Spleen (tissue), 11 donors: ENCODE measurements at regions not wholly inside any gene's neighbourhood (a gene's known extent, or its start where the extent isn't known, plus 50 kb on each side); places are given as distances from the start of the nearest gene placed in this dataset.

Experiments used
- DNase-seq: peaks from one replicate; pipeline ENCODE4 v3.0.0-alpha.2; 2020
- H3K27ac ChIP-seq, 8 donors: fragments of 200-600 bp; sonication (generic) in 7 of 8; 1 replicate in 4 of 8; 2 replicates in 4 of 8; pipeline versions ENCODE4 v1.5.0 to v1.8.0; 2016 to 2021; ENCODE audit warnings: inconsistent platforms in 4 of 8, mild to moderate bottlenecking in 4 of 8, moderate library complexity in 1 of 8
- H3K27me3 ChIP-seq, 7 donors: fragments of 200-600 bp; sonication (generic) in 6 of 7; replicated peaks in 1 of 7; 1 replicate in 4 of 7; 2 replicates in 3 of 7; pipeline versions ENCODE4 v1.5.0 to v1.8.0; 2016 to 2021; ENCODE audit warnings: inconsistent platforms in 3 of 7, mild to moderate bottlenecking in 1 of 7
- H3K36me3 ChIP-seq, 6 donors: fragments of 200-600 bp; sonication (generic) in 5 of 6; 1 replicate in 4 of 6; 2 replicates in 2 of 6; pipeline versions ENCODE4 v1.5.0 to v1.8.0; 2016 to 2021; ENCODE audit warnings: inconsistent platforms in 2 of 6
- H3K4me1 ChIP-seq, 6 donors: fragments of 200-600 bp; sonication (generic) in 5 of 6; 1 replicate in 3 of 6; 2 replicates in 3 of 6; pipeline versions ENCODE4 v1.5.0 to v1.8.0; 2016 to 2021; ENCODE audit warnings: inconsistent platforms in 3 of 6
- H3K4me3 ChIP-seq, 8 donors: fragments of 200-600 bp; sonication (generic) in 7 of 8; 1 replicate in 4 of 8; 2 replicates in 4 of 8; pipeline versions ENCODE4 v1.5.0 to v1.8.0; 2016 to 2021; ENCODE audit warnings: inconsistent platforms in 4 of 8, mild to moderate bottlenecking in 4 of 8, moderate library complexity in 2 of 8
- H3K9me3 ChIP-seq, 8 donors: fragments of 200-600 bp; sonication (generic) in 7 of 8; 1 replicate in 4 of 8; 2 replicates in 4 of 8; pipeline versions ENCODE4 v1.5.0 to v1.8.0; 2016 to 2021; ENCODE audit warnings: inconsistent platforms in 4 of 8
- POLR2A ChIP-seq, 3 donors: fragments of 450-650 bp; IDR thresholded peaks; one replicate each; pipeline ENCODE4 v1.5.1; 2017; ENCODE audit warnings: antibody characterized with exemption in 3 of 3, mild to moderate bottlenecking in 1 of 3
- POLR2AphosphoS5 ChIP-seq, 3 donors: sonication (generic); formaldehyde crosslinking; IDR thresholded peaks; one replicate each; pipeline ENCODE4 v1.5.1; 2017; ENCODE audit warnings: antibody characterized with exemption in 3 of 3
- WGBS, 5 donors: extraction: QIAGEN DNeasy Blood & Tissue Kit in 3 of 5; methylation state at CpG; one replicate each; pipeline versions ENCODE4 v1.1.5 to v1.1.7; 2013 to 2018; 5-methylcytosine and 5-hydroxymethylcytosine counted together
- intact Hi-C: fragments of 100-400 bp; cut with DNase I; formaldehyde crosslinking; loops from one replicate; pipeline ENCODE4 v1.15.0; 2023; ENCODE audit warnings: low total_unique reads
- TF ChIP-seq, protein P1 (sequence below), 11 experiments: fragments of 200-600 bp in 7 of 11; fragments of 450-650 bp in 4 of 11; sonication (generic) in 4 of 11; IDR thresholded peaks in 8 of 11; conservative IDR thresholded peaks in 3 of 11; 1 replicate in 7 of 11; 2 replicates in 4 of 11; pipeline versions ENCODE4 v1.4.0 to v1.8.0; 2016 to 2021; ENCODE audit warnings: antibody characterized with exemption in 11 of 11, inconsistent platforms in 4 of 11, mild to moderate bottlenecking in 1 of 11
- donor health status: healthy with polysubstance abuse.
- donor health status: DM: no; HTN: no; CAD: no; lungs with moderate emphysema.
- donor health status: DM: no; HTN: no; CAD: no.
- donor health status: Bipolar disorder and iron deficiency.
- donor health status: healthy.
- donor health status: DM: no; HTN: no; CAD: no.
- donor health status: DM: yes; HTN: yes; CAD: no.

DNA sequence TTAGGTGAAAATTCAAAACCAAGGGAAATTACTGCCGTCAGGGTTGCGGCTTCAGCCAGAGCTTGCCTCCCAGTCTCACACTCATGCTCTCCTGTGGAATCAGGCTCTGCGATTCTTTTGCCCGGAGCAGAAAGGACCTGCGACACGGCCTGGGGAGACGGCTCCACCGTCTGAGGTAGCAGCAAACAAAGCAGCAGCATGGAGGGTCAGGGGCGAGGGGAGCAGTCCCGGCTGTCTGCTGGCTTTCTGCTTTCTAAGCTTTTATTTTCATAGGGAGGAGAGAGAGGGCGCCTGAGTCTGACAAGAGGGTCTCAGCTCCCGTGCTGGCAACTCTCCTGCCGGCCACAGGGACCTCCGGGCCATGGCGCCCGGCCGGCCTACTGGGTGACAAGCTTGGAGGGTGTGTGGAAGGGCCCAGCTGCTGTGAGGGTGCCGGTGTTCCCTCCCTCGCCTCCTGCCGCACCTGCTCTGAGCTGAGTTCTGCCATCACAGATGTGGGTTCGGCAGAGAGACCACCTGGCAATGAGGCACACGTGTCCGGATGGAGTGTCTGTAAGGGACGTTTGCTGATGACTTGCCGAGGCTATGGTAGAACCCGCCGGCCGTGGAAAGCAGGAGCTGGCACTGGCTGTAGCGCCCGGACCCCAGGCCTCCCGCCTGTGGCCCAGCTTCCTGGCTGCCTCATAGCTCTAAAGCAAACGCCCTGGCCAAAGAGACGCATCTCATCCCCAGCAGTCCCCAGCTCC is 66.2 kb upstream of the CTDP1 start:
- H3K4me1 ChIP-seq = peaks cover 0 to 5% (median 0%) of the 10 kb centered on the region in 6 donors
- no peak overlapping the region for H3K4me3 ChIP-seq
- peaks cover 0 to 3% (median 0%) of the 10 kb centered on the region in 8 donors for H3K9me3 ChIP-seq
- TF ChIP-seq POLR2AphosphoS5 (IDR thresholded peaks at IDR 0.05) = no peak
- no peak for TF ChIP-seq POLR2A (IDR thresholded peaks at IDR 0.05)
- TF ChIP-seq, protein P1, sequence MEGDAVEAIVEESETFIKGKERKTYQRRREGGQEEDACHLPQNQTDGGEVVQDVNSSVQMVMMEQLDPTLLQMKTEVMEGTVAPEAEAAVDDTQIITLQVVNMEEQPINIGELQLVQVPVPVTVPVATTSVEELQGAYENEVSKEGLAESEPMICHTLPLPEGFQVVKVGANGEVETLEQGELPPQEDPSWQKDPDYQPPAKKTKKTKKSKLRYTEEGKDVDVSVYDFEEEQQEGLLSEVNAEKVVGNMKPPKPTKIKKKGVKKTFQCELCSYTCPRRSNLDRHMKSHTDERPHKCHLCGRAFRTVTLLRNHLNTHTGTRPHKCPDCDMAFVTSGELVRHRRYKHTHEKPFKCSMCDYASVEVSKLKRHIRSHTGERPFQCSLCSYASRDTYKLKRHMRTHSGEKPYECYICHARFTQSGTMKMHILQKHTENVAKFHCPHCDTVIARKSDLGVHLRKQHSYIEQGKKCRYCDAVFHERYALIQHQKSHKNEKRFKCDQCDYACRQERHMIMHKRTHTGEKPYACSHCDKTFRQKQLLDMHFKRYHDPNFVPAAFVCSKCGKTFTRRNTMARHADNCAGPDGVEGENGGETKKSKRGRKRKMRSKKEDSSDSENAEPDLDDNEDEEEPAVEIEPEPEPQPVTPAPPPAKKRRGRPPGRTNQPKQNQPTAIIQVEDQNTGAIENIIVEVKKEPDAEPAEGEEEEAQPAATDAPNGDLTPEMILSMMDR (IDR thresholded peaks at IDR 0.05 in 8 of 11, conservative IDR thresholded peaks at IDR 0.05 in 3 of 11) = no peak
- intact Hi-C loops = no loop called here
- H3K27me3 ChIP-seq = peaks cover 0 to 26% (median 10%) of the 10 kb centered on the region in 7 donors
- 83 to 93% (median 90%) methylated on average over 28 to 33 of the region's 33 CpGs for WGBS, 5 donors
- peak; percentile 74 for DNase-seq
- H3K36me3 ChIP-seq = no peaks in the 10 kb centered on the region
- no peak overlapping the region for H3K27ac ChIP-seq

DNA sequence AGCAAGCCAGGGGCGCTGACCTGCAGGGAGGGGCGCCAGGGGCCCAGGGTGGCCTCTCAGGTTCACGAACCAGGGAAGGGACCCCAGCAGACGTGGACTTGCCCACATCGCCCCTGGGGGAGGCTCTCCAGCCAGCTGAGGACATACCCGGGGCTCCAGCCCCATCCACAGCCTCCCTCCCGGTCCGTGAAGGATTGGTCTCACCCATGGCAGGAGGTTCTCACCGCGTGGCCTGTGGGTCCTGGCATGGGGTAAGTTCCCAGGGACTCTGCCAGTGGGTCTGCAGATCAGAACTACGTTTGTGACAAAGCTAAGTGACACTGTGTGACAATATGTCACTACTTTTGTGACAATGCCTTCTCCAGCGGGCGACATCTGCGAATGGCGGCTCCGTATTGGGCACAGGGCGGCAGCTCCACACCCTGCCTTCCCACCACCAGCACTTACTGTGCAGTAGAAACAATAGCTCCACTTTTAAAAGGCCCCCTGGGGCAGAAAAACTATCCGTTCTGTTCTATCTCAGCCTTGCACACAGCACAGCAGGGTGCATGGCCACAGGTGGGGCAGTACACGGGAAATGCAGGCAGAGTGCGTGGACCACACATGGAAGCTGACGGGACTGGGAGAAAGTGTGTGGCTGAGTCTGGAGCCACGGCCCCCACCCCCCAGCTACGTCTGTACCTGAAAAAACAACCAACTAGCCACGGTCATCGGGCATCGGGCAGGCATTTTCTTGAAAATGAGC is 65.2 kb upstream of the CTDP1 start:
- no peaks in the 10 kb centered on the region for H3K36me3 ChIP-seq
- H3K4me3 ChIP-seq = no peak overlapping the region
- WGBS, 5 donors = 83 to 92% (median 87%) methylated on average over 22 to 26 of the region's 26 CpGs
- H3K4me1 ChIP-seq = peaks cover 0 to 5% (median 0%) of the 10 kb centered on the region in 6 donors
- no peak overlapping the region for H3K27ac ChIP-seq
- peak; percentile 69 for DNase-seq
- intact Hi-C loops = no loop called here
- peaks cover 0 to 3% (median 0%) of the 10 kb centered on the region in 8 donors for H3K9me3 ChIP-seq
- no peak for TF ChIP-seq POLR2AphosphoS5 (IDR thresholded peaks at IDR 0.05)
- TF ChIP-seq, protein P1 (IDR thresholded peaks at IDR 0.05 in 8 of 11, conservative IDR thresholded peaks at IDR 0.05 in 3 of 11) = no peak
- no peak for TF ChIP-seq POLR2A (IDR thresholded peaks at IDR 0.05)
- peaks cover 0 to 26% (median 10%) of the 10 kb centered on the region in 7 donors for H3K27me3 ChIP-seq

DNA sequence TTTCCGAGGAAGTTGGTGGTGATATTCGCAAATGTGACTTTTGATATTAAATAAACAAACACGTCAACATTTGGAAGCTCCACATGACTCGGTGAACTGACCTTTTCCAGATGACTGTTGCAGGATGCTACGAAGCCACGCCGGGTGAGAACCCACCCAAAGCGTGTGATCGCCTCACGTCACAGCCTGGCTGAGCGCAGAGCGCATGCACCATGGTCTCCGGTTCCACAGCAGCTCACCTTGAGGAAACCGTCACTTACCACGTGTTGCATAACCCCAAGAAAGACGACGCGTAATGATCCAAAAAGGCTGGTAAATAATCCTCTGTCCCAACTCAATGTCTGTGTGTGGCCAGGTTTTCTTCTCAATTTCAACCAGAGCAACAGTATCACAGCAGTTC is 64.5 kb upstream of the CTDP1 start:
- WGBS, 5 donors = 78 to 90% (median 84%) methylated on average over 18 of the region's 18 CpGs
- no peak overlapping the region for H3K4me3 ChIP-seq
- peak; percentile 42 for DNase-seq
- H3K36me3 ChIP-seq = no peaks in the 10 kb centered on the region
- H3K27me3 ChIP-seq = peaks cover 0 to 26% (median 10%) of the 10 kb centered on the region in 7 donors
- intact Hi-C loops = no loop called here
- no peak overlapping the region for H3K27ac ChIP-seq
- peaks cover 0 to 3% (median 0%) of the 10 kb centered on the region in 8 donors for H3K9me3 ChIP-seq
- TF ChIP-seq, protein P1 (IDR thresholded peaks at IDR 0.05 in 8 of 11, conservative IDR thresholded peaks at IDR 0.05 in 3 of 11) = no peak
- TF ChIP-seq POLR2A (IDR thresholded peaks at IDR 0.05) (no peak), POLR2AphosphoS5 (IDR thresholded peaks at IDR 0.05) (no peak)
- H3K4me1 ChIP-seq = peaks cover 0 to 5% (median 0%) of the 10 kb centered on the region in 6 donors

- H3K9me3 ChIP-seq = peaks cover 0 to 3% (median 0%) of the 10 kb centered on the region in 8 donors
- TF ChIP-seq POLR2AphosphoS5 (IDR thresholded peaks at IDR 0.05) = no peak
- TF ChIP-seq POLR2A (IDR thresholded peaks at IDR 0.05) = no peak
- peak; percentile 36 for DNase-seq
- H3K4me1 ChIP-seq = peaks cover 0 to 5% (median 0%) of the 10 kb centered on the region in 6 donors
- intact Hi-C loops = no loop called here
- H3K36me3 ChIP-seq = no peaks in the 10 kb centered on the region
- H3K27ac ChIP-seq = no peak overlapping the region
- WGBS, 5 donors = 72 to 88% (median 83%) methylated on average over 7 of the region's 7 CpGs
- no peak overlapping the region for H3K4me3 ChIP-seq
- peaks cover 0 to 26% (median 10%) of the 10 kb centered on the region in 7 donors for H3K27me3 ChIP-seq
Observed at GRCh38 chr18:79615586-79615985, 64.0 kb upstream of the CTDP1 start.
